Fibroblast of skin of back (primary cell): ENCODE measurements at regions not wholly inside any gene's neighbourhood (a gene's known extent, or its start where the extent isn't known, plus 50 kb on each side); places are given as distances from the start of the nearest gene placed in this dataset.
A peak's percentile ranks its signal among the peaks of the same experiment; 100 is the strongest.

Source experiments
- DNase-seq: peaks from one replicate; pipeline ENCODE4 v3.0.0-alpha.2; 2013

GRCh38 chr16:27720731-27721530 is 171.0 kb downstream of the KATNIP start:
- no peak for DNase-seq

- peak; percentile 42 for DNase-seq
These were observed 171.7 kb downstream of the KATNIP start for GRCh38 chr16:27721531-27722181.

GRCh38 chr16:27722207-27722606 is 172.3 kb downstream of the KATNIP start:
- DNase-seq, result no peak

DNA sequence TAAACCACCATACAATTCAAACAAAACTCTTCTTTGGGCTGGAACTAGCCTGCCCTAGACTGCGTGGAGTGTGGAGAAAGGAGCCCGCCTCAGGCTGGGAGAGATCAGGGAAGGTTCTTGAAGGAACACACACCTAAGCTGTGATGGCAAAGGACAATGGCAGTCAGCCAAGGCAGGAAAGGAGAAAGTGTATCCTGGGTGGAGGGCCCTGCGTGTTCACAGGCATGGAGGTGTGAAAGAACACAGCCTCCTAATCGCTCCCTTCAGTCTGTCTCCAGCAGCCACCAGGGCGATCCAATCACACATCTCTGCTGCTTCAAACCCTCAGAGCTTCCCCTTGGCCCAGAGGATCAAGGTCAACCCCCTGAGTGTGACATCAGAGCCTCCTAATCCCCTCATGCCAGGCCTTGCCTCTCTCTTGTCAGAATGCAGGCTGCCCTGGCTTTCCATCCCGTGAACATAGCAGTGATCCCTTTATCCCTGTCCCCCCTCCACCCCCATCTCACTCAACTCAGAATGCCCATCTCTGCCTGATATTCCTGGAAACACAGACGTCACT is 173.0 kb downstream of the KATNIP start:
- DNase-seq, result no peak

- no peak for DNase-seq
These were observed 174.0 kb downstream of the KATNIP start for GRCh38 chr16:27723711-27724481.

GRCh38 chr16:27724482-27725235 is 174.7 kb downstream of the KATNIP start:
- DNase-seq, result no peak

DNA sequence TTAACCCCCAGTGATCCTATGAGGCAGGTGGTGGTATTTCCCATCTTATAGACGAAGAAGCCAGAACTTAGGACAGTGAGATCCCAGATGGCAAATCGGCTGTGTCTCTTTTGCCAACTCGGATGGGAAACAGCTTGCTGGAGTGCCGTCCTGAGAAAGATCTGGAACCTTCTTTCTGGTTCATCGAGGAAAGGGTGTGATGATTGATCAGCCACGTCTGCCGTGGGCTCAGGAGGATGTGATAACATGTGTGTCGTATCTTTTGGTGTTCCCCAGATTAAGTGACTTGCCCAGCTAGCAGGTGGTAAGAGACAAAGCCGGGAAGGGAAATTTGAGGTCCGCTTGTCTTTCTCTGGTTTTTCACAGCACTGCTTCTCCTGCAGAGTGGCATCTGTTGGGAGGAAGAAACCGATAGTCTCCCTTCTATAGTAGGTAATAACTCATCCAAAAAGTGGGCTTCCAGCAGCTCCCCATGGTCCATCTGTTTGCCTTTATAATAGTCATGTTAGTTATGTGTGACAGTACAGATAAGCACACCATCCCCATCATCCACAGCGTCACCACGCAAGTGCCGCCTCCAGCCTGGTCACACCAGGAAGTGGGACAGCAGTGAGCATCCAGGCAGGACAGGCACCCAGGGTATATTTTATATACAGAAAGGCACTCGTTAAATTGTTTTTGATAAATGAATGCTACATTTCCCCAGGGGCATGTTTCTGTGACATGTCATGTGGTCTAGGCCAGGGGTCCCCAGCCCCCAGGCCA is 175.5 kb downstream of the KATNIP start:
- DNase-seq, result no peak

- DNase-seq, result no peak
These were observed 176.8 kb downstream of the KATNIP start for GRCh38 chr16:27726621-27727261.

DNA sequence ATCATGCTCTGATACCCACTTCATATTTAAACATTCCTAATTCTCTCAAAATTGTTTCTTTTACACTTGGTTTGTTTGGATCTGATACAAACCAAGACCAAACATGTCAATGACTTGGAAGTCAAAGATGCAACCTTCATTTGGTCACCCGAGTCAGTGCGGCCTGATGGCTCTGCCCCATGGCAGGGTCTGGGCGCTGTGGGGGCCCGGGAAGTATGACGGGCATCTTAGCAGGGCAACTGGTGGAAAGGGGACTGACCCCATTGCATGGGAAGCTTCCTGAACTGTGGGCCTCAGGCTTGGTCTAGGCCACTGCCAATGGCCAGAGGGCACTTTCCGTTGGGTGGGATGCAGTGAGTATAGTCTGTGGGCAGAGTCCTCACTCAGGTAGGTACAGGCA is 178.0 kb downstream of the KATNIP start:
- DNase-seq, result no peak

DNA sequence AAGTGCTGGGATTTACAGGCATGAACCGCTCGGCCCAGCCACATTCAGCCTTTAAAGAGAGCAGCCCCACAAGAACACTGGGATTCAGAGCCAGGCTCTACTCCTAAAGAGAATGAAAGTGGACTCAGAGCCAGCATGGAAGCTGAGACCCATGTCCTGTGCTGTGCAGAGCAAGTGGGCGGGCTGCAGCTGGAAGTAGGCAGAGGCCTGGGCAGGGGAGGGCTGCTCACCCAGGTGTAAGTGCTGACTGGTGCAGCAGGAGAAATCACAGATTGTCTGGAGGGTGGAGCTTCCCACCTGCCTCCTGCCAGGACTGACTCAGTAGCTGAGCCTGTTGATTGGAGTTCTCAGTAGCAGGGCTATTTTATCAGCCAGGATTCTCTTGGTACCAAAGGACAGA is 178.7 kb downstream of the KATNIP start:
- no peak for DNase-seq

- DNase-seq, result no peak
These were observed 179.8 kb downstream of the KATNIP start for GRCh38 chr16:27729516-27730304.

DNA sequence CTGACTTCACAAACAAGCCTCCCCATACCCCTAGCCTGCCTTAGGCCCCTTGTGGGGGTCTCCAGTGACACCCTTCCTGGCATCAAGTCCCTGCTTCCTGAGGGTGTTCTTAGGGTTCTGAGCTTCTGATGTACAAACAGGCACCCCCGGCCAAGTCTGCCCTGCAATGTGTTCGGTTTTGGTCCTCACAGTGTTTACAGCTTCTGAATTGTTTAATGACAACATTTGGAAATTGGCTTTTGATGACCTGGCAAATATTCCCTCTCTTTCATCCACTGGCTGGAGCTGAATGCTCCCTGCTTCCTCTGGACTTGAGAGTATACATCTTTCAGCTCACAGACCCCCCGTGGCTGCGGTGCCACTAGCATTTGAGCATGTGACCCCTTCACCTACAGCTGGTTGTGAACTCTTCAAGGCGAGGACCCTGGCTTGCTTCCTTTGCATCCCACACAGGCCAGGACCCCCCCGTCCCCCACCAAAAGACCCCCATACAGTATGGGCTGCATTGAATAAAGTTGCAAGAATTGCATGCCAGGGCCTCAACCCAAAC is 180.8 kb downstream of the KATNIP start:
- no peak for DNase-seq

GRCh38 chr16:27735031-27735430 is 185.1 kb downstream of the KATNIP start:
- no peak for DNase-seq

DNA sequence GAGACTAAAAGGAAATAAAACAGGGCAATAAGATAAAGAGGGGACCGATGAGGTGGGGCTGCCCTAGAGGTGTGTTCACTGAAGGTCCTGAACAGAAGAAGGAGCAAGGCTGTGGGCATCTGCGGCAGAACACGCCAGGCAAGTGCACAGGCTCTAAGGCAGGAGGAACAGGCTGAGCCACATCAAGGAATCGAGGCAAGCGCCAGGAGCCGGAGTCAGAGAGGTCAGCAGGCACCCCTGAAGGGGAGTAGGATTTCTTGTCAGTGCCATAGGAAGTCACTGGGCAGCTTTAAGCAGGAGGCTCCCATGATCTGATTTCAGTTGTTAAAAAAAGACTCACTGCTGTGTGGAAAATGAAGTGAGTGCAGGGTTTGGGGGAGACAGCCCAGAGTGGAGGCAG is 186.5 kb downstream of the KATNIP start:
- no peak for DNase-seq

DNA sequence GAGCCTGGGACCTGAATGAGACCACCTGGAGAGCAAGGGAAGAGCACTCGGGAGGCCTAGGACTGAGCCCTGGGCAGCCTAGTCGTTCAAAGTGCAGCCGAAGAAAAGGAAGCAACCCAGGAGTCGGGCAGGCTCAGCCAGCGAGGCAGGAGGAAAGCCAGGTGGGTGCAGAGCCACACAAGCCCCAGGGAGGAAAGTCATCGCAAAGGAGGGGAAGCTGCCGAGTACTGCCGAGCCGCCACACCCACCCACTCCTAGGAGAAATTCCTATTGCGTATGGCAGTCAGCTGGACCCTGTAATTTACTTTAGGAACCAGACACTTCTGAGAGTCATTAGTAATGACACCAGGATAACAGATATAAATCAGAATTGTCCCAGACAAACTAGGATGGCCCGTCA is 187.6 kb downstream of the KATNIP start:
- no peak for DNase-seq
